ENCODE measurements at regions not wholly inside any gene's neighbourhood (a gene's known extent, or its start where the extent isn't known, plus 50 kb on each side); places are given as distances from the start of the nearest gene placed in this dataset.

DNA sequence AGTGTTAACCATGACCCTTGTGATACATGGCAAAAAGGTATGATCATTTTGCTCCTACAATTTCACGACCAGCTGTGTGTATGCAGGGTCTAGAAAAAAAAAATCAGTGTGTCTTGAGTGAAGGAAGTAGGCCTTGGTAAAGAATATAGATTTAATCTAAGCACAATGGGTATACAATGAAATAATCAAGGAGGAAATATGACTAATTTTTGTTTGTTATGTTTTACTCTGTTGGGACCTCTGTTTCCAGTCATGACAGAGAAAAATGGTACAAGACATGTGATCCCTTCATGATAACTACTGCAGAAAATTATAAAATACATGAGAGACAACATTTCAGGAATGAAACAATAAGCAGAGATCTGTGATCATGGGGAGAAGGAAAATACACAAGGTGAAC, 835.5 kb downstream of the PDHA2 start:
- TF ChIP-seq YY1 (IDR thresholded peaks at IDR 0.05; ENCODE audit: insufficient read depth, insufficient read length) (no peak), ZNF274 (IDR thresholded peaks at IDR 0.05; ENCODE audit: low read depth, low read length) (no peak), SUZ12 (IDR thresholded peaks at IDR 0.05; ENCODE audit: extremely low read depth, insufficient read depth, insufficient read length) (no peak)
